Choroid plexus epithelial cell (primary cell): ENCODE measurements at regions not wholly inside any gene's neighbourhood (a gene's known extent, or its start where the extent isn't known, plus 50 kb on each side); places are given as distances from the start of the nearest gene placed in this dataset.

Source experiments
- DNase-seq: peaks from one replicate; pipeline ENCODE4 v3.0.0-alpha.2; 2010; ENCODE audit warnings: low read depth
- H3K4me3 ChIP-seq: 2 replicates; pipeline ENCODE4 v1.5.1; 2011; ENCODE audit warnings: low read depth, mild to moderate bottlenecking, control low read depth, low read length, moderate library complexity
- TF ChIP-seq, protein P1 (sequence below): conservative IDR thresholded peaks from 2 replicates; pipeline ENCODE4 v1.5.1; 2011; ENCODE audit warnings: low read depth, mild to moderate bottlenecking, control low read depth, inconsistent platforms, low read length, moderate library complexity

DNA sequence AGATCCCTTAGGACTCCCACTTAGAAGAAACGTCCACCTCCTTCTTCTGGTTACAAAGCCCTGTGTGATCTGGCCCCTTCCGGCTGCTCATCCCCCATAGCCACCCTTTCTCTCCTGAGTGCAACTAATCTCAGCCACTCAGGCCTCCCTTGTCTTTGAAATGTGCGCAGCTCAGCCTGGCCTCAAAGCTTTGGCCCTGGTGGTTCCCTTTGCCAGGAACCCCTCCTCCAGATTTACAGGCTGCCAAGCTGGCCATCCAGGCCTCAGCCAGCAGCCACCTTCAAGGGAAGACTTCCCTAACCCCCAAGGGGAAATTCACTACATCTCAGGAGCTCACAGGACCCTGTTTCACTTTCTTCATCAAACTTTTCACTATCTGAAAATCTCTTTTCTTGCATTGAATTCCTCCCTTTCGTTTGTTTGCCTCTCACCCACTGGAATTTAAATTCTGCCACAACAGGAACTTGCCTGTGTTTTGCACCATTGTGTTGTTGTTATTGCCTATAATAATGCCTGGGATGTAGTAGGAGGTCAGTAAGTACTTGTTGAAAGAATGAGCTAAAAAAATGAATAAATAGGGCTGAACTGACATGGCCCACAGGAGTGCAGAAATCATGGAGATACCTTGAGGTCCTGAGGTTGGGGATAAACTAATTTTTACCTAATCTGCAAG, 109.5 kb upstream of the PFN2 start:
- H3K4me3 ChIP-seq: no peak overlapping the region
- TF ChIP-seq, protein P1, sequence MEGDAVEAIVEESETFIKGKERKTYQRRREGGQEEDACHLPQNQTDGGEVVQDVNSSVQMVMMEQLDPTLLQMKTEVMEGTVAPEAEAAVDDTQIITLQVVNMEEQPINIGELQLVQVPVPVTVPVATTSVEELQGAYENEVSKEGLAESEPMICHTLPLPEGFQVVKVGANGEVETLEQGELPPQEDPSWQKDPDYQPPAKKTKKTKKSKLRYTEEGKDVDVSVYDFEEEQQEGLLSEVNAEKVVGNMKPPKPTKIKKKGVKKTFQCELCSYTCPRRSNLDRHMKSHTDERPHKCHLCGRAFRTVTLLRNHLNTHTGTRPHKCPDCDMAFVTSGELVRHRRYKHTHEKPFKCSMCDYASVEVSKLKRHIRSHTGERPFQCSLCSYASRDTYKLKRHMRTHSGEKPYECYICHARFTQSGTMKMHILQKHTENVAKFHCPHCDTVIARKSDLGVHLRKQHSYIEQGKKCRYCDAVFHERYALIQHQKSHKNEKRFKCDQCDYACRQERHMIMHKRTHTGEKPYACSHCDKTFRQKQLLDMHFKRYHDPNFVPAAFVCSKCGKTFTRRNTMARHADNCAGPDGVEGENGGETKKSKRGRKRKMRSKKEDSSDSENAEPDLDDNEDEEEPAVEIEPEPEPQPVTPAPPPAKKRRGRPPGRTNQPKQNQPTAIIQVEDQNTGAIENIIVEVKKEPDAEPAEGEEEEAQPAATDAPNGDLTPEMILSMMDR: no peak
- DNase-seq: no peak

DNA sequence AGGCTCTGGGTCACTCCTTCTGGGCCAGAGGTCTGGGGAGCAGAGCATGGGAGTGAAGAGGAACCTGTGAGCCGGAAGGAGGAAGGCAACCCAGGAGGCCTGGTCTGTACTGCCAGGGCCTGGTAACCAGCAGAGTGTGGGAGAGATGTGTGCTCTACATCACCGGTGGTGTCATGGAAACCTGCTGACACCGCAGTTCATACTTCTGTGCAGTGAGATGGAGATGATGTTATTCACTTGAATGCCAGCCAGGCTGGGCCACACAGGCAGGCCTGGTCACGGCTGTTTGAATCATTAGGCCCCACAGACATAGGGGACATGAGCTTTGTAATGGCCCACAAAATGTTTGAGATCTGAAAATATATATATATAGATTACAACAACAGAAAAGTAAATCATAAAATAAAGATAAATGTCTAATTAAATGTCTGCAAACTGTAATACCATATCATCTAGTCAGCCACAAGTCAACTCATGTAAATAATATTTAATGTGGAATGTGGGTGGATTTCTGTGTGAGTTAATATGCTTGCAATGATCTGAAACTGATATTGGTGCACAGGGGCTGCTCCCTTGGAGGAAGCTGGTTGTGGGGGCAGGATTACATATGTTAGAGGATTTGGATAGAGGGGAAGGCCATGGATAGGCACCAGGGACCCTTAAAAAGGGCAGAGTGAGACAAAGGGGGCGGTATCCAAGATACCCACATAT, 108.5 kb upstream of the PFN2 start:
- H3K4me3 ChIP-seq: no peak overlapping the region
- peak; percentile 95 for DNase-seq
- TF ChIP-seq, protein P1: no peak

DNA sequence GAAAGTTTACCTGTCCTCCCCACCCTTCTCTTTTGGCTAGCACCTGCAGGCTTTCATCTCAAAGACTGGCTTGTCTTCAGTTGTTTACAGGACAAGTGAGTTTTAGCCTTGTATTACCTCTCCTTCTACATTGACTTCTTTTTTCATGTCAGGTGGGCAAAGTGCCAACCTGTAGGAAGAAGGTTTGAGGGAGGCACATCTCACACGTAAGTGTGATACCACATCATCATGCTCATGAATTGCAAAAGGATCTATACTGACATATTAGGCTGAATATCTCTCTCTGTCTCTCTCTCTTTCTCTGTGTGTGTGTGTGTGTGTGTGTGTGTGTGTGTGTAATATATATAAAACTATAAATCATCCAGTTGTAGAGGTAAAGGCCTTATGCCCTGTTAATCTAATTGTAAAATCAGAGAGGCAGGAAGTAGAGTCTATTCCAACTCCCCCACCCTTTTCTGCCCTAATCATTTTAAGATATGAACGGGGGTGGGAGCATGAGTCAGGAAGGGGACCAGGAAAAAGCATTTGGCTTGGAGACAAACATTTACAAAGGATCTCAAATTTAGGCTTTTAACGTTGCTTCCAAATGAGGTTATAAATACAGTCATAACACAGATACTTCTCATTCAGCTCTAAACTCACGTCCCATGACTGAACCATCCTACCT, 107.0 kb upstream of the PFN2 start:
- DNase-seq: no peak
- TF ChIP-seq, protein P1: no peak
- H3K4me3 ChIP-seq: no peak overlapping the region

DNA sequence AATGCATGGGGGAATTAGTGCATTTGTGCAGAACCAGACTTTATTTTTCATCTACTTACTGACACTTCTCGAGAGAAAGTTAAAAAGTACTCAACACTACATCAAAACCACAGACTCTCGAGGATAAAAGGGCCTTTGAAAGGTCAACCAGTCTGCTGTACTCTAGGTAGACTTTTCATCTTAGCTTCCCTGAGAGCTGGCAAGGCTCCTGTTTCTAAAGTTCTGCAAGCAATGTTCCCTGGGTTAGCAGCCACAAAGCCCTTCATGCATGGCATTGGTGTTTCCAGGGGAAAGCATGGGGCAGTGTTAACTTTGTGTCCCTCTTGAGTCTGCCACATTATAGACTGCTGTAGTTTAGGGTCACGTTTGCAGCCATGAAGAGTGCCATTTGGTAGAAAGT, 106.4 kb upstream of the PFN2 start:
- DNase-seq: peak; percentile 37
- no peak overlapping the region for H3K4me3 ChIP-seq
- TF ChIP-seq, protein P1: no peak

DNA sequence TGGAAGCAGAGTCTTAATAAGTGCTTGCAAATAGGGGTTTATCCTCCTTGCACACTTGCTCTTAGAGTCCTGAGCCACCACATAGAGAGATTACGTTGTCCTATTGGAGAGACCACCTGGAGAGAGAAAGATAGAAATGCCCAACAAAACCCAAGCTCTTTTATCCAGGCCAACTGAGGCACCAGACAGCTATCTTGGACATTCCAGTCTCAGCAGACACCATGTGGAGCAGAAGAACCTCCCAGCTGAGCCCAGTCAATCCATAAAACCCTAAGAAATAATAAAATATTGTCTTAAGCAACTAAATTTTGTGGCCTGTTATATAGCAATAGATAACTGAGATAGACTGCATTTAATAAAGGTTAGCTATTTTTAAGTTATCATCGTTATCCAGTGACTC, 105.7 kb upstream of the PFN2 start:
- H3K4me3 ChIP-seq: no peak overlapping the region
- TF ChIP-seq, protein P1: no peak
- DNase-seq: no peak

DNA sequence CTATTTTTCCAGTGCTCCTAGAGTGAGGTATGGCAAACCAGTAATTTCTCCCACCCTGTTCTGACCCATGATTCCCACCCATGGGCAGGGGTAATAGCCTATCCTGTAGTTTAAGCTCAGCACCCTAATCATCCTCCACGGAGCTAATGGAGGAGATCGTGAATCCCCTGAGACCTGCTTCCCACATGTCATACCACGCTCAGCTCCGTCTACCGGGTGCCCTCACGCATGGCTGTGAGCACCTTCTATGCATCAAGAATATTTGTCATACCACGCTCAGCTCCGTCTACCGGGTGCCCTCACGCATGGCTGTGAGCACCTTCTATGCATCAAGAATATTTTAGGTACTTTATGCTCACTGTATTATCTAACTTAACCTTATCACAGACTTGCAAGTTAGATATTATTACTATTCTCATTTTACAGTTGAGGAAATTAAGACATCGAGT, 104.7 kb upstream of the PFN2 start:
- TF ChIP-seq, protein P1: no peak
- DNase-seq: no peak
- H3K4me3 ChIP-seq: no peak overlapping the region
